Stimulated activated CD8-positive, alpha-beta memory T cell treated with anti-CD3 and anti-CD28 coated beads, Interleukin-7, amount 100 ng/mL, for 48 hours (primary cell): ENCODE measurements at regions not wholly inside any gene's neighbourhood (a gene's known extent, or its start where the extent isn't known, plus 50 kb on each side); places are given as distances from the start of the nearest gene placed in this dataset.
"Not testable (repeated sequence)": the region's sequence is repeated elsewhere in the genome, so short reads cannot be mapped to it uniquely, and the experiment has no call there.

Source experiments
- DNase-seq, 2 donors: peaks; one replicate each; pipeline ENCODE4 v3.0.0-alpha.2; 2020; ENCODE audit warnings: low read depth in 1 of 2; ENCODE audit errors: extremely low read depth in 1 of 2

DNA sequence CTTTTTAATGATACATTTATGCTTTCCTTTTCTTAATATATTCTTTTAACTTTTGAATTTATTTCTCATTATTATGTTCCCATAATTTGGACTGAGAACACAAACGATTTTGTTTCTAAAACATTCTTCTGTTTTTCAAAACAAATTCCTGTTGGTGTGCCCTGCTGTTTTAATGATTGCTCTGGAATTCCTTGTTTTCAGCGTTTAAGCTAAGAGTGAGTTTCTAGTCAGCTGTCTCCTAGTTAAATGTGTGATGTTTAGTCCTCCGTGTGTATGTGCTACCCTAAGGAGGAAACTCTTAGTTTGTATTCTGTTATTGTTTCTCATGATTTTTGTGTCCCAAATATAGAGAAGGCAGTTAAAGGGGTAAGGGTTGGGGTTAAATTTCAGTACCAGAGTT, 306.1 kb upstream of the RGS17 start:
- DNase-seq = no peak

DNA sequence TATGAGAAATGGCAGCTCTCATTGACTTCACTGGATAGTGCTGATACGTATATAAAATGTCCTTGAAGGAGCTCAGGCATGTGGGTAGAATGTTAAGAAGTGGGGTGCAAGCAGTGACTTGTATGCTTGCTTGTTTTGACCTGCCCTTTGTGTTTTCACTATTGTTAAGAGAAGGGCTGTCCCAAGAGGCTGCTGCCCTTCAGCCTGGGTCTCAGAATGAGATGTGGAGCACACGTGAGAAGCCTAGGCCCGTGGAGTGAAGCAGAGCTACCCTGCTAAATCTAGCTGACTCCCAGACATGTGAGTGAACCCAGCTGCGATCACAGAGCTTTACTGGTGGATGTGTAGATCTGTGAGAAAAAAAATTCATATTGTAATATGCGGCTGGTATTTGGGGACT, 305.3 kb upstream of the RGS17 start:
- no peak for DNase-seq

DNA sequence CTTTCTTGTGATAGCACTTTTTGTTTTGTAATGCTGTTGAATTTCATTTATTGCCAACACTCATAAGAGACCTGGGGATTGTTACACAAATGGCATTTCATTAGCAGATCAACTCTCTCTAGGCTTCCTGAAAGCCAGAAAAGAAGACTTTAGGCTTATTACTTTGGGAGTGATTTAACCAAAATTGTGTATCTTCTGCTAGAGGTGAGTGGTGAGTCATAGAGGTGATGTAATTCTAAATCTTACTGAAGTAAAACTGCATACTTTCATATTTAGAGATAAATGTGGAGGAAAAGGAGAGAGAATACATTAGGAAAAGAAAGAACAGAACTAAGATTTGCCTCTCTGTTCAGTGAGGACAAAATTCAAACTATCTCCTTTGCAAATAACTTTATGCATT, 304.7 kb upstream of the RGS17 start:
- DNase-seq = no peak

DNA sequence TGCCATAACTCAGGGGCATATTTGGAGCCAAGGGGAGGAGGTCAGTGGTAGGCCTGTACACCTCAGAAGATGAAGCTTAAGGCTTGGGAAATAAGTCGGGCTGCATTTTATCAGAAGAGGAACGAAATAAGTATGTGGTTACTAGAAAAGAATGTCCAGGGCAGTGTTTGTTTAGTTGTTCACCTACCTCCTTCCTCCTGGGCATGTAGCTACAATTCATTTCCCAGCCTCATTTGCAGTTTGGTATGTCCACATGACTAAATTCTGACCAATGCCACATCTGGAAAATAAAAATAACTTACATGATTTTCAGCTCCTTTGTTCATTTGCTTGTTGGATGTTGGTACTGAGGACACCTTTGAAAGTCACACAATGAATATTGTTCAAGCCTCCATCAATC, 294.5 kb upstream of the RGS17 start:
- no peak for DNase-seq

DNA sequence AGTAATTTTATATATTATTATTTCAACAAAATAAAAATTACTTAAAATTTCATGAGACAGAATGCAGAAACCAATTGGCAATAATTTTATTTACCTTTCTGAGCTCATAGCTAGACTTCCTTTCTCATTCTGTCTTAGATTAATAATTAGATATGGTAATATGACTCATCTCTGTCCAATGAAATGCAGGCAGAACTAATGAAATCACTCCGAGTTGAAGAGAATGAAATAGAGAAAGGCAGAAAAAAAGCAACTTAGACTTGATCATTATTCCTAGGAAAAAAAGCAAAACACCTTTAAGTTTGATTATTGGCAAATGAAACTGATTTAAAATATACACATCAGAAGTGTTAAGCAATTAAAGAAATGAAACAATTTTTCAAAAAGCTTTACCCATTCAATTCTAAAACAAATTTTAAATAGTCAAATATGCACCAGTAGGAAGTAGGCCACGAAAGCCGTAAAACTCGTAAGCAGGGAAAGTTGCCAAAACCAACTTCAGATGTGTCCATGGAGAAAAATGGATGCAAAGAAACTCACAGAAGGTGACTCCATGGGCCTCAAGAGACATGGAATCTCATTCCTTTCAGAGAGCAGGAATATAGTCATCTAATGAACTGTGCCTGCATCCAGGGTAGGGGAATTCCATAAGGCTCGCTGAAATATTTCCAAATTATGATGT, 293.8 kb upstream of the RGS17 start:
- DNase-seq = no peak

DNA sequence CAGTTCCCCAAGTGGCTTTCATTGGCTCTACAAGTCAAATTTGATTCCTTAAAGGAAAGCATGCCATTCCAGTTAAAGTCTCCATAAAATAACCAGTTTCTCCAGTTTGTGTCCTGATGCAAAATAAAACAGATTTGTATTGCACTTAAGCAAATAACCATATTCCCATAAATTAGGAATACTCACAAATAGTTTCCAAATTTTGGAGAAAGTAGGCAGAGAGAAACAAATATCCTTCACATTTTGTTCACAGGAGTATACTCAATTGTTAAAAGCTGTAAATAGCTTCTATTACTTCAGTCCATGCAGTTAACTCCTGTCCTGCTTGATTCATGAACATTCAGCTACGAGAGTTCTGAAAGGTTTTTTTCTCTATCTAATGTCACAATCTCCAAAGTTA, 281.4 kb upstream of the RGS17 start:
- DNase-seq = no peak

DNA sequence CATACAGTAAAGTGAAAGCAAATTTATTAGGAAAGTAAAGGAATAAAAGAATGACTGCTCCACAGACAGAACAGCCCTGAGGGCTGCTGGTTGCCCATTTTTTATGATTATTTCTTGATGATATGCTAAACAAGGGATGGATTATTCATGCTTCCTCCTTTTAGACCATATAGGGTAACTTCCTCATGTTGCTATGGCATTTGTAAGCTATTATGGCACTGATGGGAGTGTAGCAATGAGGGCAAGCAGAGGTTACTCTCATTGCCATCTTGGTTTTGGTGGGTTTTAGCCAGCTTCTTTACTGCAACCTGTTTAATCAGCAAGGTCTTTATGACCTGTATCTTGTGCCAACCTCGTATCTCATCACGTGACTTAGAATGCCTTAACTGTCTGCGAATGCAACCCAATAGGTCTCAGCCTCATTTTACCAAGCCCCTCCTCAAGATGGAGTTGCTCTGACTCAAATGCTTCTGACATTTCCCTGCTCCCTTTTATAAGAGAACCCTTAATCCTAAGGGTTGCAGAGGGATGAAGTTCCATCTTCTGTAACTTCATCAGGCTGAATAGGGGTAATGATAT, 280.1 kb upstream of the RGS17 start:
- DNase-seq = no peak

DNA sequence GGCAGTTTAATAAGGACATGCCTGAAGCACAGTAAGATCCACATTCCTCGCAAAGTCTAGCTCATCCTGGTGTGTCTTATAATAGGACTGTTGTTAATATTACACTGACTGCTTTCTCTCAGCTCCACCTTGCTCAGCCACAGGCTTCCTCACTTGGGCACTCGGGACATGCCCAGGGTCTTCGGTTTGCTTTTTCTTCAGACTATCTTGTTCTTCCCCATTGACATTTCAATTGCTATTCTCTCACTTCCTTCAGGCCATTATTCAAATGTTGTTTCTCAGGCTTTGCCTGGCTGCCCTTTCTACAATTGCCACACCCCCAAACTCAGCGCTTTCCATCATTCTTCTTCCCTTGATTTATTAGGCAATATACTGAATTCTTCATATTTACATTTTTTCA, 274.8 kb upstream of the RGS17 start:
- no peak for DNase-seq

DNA sequence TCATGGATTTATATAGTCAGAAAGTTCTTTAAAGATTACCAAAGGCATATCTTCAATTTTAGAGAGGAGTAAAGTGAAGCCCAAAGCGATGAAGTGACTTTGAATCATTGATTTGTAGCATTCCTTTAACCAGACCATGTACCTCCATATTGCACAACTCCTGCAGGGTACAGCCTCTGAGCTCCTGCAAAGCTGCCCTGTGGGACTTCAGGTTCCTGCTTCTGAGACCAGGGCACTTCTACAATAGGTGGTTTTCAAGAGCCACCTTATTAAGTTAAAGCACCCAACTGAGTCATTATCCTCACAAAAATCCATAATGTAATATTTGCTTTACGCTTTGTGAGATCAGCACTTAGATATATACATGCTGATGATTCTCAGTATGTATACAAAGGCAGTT, 270.7 kb upstream of the RGS17 start:
- DNase-seq = no peak

DNA sequence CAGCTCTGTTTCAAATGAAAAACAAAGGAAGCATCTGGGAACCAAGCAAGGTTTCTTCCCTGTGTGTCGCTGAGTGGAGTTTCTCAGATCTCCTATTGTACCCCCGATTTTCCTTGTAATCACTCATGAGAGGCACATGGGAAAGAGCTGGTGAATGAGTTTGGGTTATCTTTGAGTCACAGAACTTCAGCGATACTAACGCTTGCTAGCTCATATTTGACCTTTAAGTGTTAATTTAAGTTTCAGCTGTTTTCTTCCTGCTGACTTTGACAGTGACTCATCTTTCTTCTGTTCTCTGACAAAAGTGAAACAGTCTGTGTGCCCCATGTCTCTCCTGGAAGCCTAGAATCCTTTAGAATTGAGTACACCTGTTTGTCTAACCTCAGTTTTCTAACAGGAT, 261.1 kb upstream of the RGS17 start:
- no peak for DNase-seq

DNA sequence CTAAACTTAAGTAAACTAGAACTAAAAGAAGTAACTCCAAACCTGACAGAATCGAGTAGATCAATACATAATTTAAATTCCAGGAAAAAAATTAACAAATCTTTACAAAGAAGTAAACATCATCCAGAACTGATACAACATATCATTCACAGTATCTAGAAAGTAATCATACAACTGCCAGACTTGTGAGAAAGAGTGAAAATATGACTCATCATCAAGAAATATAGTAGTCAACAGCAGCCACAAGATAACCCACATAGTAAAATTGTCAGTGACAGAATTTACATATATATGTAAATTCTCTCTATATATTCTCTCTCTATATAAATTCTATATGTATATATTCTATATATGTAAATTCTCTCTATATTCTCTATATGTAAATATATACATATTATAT, 242.8 kb upstream of the RGS17 start:
- DNase-seq = no peak

DNA sequence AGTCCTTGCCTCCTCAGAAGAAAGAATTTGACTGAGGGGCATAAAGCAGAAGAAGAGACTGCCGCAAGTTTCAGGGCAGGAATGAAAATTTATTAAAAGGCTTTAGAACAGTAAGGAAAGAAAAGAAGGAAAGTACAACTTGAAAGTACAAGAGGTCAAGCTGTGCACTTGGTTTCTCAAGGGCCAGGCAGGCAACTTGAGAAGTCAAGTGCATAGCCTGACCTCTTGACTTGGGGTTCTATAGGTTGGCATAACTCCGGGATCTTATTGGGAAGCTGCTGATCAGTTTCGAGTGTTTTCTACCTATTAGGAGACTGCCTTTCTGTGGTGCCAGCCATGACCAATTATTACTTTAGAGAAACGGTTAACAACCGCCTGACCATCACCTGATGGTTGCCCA, 237.0 kb upstream of the RGS17 start:
- no peak for DNase-seq

DNA sequence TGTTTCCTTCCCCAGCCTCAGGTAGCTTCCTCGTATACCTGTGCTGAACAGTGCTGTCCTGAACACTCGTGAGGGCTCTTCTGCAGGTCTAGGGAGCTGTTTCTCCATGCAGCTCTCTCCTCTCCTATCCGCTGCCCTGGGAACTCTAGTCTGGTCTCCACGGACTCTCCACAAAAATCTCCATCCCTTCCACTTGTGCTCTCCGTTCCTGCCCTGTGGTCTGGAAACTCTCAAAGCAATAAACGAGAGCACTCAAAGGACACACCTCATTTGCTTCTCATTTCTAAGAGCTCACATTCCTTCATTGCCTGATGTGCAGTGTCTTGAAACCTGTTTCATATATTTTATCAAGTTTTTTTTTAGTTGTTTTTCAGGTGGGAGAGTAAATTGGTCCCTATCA, 235.9 kb upstream of the RGS17 start:
- DNase-seq = no peak

DNA sequence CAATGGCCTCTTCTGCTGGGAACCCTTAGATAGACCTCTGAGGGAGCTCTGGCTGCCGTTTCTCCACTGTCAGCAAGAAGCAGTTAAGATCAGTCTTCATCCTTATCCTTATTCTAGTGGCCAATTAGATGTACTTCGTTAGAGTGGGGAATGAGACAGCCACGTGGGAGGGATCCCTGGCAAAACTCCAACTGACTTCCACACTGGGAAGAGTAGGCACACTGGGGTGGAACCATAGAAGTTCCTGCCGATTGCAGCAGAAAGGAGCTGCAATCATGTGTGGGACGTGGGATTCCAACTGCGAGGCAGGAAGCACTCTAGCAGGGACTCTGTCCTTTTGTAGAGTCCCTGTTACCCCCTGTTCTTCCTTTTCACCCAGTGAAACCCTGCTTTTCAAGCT, 226.3 kb upstream of the RGS17 start:
- no peak for DNase-seq

DNA sequence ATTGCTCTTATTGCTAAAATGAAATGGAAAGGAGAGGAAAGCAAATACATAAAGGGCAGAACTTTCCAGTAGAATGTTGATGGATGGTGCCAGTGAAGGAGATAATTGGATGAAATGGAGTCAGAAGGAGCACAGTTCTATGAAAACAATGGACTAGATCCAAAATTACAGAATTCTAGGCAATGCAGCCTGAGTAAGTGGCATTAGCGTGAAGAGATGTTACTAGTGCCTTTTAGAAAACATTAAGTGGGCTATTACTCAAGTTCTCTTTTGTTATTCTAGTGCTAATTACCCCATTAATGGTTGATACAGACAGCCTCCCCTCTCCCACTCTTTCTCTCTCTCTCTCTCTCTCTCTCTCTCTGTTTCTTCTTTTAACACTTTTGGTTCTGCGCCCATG, 209.5 kb upstream of the RGS17 start:
- DNase-seq = no peak

DNA sequence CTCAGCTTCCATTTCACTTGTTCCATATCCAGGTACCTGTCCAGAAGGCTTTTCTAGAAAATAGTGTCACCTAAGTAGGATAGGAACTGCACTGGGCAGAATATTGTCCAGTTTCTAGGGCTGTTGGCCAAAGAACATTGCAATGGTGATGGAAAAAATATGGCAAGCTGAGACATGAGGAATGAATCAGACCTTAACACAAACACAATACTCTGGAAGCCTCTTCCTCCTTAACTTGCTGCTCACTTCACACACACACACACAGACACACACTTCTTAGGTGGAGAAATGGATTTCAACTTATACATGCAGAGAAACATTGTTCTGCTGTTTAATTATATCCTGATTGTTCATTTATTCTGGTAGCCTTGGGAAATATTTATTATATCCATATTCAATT, 203.0 kb upstream of the RGS17 start:
- no peak for DNase-seq

DNA sequence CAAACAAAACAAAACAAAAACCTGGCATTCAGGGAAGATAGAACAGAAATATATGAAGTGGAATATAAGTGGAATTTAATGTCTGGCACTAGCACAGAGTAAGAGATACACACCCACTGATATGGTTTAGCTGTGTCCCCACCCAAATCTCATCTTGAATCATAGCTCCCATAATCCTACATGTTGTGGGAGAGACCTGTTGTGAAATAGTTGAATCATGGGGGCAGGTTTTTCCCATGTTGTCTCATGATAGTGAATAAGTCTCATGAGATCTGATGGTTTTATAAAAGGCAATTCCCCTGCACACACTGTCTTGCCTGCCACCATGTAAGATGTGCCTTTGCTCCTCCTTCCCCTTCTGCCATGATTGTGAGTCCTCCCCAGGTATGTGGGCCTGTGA, 200.1 kb upstream of the RGS17 start:
- not testable (repeated sequence) for DNase-seq

DNA sequence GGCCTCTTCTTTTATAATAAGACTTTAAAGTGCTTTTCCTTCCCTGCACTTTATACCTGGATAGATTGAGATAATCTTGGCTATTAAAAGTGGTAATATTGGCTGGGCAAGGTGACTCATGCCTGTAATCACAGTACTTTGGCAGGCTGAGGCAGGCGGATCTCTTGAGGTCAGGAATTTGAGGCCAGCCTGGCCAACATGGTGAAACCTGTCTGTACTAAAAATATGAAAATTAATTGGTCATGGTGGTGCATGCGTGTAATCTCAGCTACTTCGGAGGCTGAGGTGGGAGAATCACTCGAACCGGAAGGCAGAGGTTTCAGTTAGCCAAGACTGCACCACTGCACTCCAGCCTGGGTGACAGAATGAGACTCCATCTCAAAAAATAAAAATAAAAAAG, 197.1 kb upstream of the RGS17 start:
- DNase-seq = no peak

DNA sequence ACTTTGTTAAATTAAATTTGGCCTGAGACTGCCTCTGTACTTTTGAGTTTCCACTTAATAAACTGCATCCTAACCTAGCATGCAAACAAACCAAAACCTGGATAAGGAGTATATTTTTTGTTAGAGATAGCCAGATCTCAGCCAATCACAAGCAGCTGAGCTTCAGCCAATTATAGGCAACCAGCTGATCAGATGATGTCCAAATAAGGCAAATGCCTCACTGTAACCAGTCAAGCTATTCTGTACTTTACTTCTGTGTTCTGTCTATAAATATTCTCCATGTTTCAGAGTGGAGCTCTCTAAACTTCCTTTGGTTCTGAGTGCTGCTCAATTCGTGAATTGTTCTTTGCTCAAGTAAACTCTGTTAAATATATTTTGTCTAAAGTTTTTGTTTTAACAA, 194.6 kb upstream of the RGS17 start:
- DNase-seq = no peak

DNA sequence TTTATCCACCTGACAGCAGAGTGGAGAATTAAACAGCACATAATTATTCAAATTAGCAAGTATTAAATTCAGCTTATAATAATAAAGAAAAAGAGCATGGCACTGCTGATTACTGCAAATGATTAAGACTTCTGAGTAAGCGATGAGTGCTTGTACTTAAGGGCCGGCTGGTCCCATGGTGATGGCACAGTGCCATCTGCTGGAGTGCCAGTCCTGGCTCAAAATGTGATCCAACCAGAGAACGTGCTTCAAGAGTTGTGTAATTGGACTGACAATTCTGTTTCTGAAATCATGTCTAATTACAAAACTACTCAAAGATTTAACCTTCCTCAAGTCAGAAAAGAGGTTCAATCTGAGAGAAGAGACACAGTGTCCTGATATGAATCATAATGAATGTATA, 181.6 kb upstream of the RGS17 start:
- DNase-seq = peak in 1 of 2 donors; percentile 2

DNA sequence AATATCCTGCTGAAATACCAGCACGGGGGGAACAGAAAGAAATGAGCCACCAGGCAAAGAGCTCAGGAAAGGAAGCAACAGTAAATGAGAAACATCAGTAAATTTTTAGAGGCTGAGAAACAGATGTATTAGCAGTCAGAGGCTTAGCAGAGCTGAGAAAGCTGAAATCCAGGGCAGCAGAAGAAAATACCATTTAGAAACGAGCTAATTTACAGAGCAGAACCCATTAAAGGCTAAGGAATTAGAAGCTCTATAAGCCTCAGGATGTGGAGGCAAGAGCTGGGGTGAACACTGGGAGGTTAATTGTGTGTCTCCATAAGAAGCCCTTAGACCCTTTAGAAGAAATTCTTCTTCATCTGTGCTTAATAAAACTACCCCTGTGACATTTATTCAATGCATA, 178.6 kb upstream of the RGS17 start:
- no peak for DNase-seq

DNA sequence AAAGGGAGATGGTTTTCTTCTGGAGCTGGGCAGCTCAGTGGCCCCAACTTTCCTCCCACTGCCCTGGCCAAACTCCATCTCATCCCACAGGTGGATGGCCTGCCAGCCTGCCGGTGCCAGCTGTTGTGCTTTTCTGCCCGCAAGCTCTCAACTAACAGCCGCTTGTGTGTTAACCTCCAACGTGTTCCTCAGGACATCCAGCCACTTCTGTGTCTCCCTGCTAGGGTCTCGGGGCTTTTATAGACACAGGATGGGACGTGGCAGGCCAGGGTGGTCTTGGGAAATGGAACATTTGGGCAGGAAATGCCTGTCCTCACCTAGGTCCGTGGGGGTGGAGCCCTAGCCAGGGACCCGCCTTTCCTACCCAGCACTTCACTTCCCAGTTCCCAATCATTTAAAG, 171.1 kb upstream of the RGS17 start:
- DNase-seq = no peak

DNA sequence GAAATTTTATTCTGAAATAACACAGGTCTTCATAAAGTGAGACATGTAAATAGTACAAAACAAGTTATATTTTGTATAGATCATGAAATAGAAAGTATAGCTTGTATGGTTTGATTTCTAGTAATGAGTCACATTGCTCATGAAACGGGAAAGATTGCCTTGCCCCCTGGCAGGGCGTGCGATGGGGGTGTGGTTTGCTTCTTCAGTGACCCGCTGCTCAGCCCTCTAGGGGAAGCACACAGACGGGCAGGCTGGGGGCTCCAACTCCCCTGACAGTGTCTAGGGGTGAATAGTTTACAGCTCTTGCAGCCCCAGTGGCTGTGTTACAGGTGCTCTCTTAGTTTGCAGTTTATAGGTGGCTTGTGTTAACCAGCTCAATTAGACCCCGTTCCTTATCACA, 170.5 kb upstream of the RGS17 start:
- no peak for DNase-seq
